Ishikawa (cell line): ENCODE measurements at regions not wholly inside any gene's neighbourhood (a gene's known extent, or its start where the extent isn't known, plus 50 kb on each side); places are given as distances from the start of the nearest gene placed in this dataset.

Experiments
- CEBPB ChIP-seq: IDR thresholded peaks from 2 replicates; pipeline ENCODE4 v1.6.1; 2012
- CREB1 ChIP-seq: IDR thresholded peaks from 2 replicates; pipeline ENCODE4 v1.6.1; 2012; ENCODE audit warnings: low read depth
- EGR1 ChIP-seq: IDR thresholded peaks from 2 replicates; pipeline ENCODE4 v1.6.1; 2012
- EP300 ChIP-seq: IDR thresholded peaks from 2 replicates; pipeline ENCODE4 v1.6.1; 2012; ENCODE audit warnings: borderline replicate concordance
- FOXM1 ChIP-seq: IDR thresholded peaks from 2 replicates; pipeline ENCODE4 v1.6.1; 2012; ENCODE audit warnings: low read depth, borderline replicate concordance
- NFIC ChIP-seq: IDR thresholded peaks from 2 replicates; pipeline ENCODE4 v1.6.1; 2012
- TAF1 ChIP-seq: IDR thresholded peaks from 2 replicates; pipeline ENCODE4 v1.6.1; 2012; ENCODE audit warnings: low read depth, mild to moderate bottlenecking
- TCF12 ChIP-seq: IDR thresholded peaks from 2 replicates; pipeline ENCODE4 v1.6.1; 2012; ENCODE audit warnings: low read depth
- TEAD4 ChIP-seq: IDR thresholded peaks from 2 replicates; pipeline ENCODE4 v1.6.1; 2012
- YY1 ChIP-seq: IDR thresholded peaks from 2 replicates; pipeline ENCODE4 v1.6.1; 2012; ENCODE audit warnings: low read depth
- ZBTB7A ChIP-seq: IDR thresholded peaks from 2 replicates; pipeline ENCODE4 v1.6.1; 2012; ENCODE audit warnings: low read depth
- TF ChIP-seq, protein P1 (sequence below): IDR thresholded peaks from 2 replicates; pipeline ENCODE4 v1.6.1; 2012; ENCODE audit warnings: low read depth, mild to moderate bottlenecking
- TF ChIP-seq, protein P2 (sequence below): IDR thresholded peaks from 2 replicates; pipeline ENCODE4 v1.6.1; 2012

DNA sequence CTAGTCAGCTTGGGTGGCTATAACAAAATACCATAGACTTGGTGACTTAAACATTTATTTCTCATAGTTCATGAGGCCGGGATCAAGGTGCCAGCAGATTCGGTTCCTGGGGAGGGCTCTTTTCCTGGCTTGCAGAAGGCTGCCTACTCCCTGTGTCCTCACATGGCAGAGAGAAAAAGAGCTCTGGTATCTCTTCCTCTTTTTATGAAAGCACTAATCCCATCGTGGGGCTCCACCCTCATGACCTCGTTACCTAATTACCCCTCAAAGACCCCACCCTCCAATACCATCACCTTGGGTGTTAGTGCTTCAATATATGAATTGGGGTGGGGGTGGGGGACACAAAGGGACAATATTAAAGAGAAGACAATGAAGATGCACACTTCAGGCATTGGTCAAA is 67.1 kb upstream of the CCBE1 start:
- TF ChIP-seq CREB1: no peak
- TF ChIP-seq YY1: no peak
- TF ChIP-seq EGR1: no peak
- no peak for TF ChIP-seq EP300
- no peak for TF ChIP-seq TCF12
- TF ChIP-seq TAF1: no peak
- no peak for TF ChIP-seq TEAD4
- no peak for TF ChIP-seq NFIC
- no peak for TF ChIP-seq ZBTB7A
- no peak for TF ChIP-seq CEBPB
- no peak for TF ChIP-seq FOXM1
- TF ChIP-seq, protein P1, sequence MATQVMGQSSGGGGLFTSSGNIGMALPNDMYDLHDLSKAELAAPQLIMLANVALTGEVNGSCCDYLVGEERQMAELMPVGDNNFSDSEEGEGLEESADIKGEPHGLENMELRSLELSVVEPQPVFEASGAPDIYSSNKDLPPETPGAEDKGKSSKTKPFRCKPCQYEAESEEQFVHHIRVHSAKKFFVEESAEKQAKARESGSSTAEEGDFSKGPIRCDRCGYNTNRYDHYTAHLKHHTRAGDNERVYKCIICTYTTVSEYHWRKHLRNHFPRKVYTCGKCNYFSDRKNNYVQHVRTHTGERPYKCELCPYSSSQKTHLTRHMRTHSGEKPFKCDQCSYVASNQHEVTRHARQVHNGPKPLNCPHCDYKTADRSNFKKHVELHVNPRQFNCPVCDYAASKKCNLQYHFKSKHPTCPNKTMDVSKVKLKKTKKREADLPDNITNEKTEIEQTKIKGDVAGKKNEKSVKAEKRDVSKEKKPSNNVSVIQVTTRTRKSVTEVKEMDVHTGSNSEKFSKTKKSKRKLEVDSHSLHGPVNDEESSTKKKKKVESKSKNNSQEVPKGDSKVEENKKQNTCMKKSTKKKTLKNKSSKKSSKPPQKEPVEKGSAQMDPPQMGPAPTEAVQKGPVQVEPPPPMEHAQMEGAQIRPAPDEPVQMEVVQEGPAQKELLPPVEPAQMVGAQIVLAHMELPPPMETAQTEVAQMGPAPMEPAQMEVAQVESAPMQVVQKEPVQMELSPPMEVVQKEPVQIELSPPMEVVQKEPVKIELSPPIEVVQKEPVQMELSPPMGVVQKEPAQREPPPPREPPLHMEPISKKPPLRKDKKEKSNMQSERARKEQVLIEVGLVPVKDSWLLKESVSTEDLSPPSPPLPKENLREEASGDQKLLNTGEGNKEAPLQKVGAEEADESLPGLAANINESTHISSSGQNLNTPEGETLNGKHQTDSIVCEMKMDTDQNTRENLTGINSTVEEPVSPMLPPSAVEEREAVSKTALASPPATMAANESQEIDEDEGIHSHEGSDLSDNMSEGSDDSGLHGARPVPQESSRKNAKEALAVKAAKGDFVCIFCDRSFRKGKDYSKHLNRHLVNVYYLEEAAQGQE: no peak
- TF ChIP-seq, protein P2, sequence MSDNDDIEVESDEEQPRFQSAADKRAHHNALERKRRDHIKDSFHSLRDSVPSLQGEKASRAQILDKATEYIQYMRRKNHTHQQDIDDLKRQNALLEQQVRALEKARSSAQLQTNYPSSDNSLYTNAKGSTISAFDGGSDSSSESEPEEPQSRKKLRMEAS: no peak
